ENCODE measurements at regions not wholly inside any gene's neighbourhood (a gene's known extent, or its start where the extent isn't known, plus 50 kb on each side); places are given as distances from the start of the nearest gene placed in this dataset.

- Histone ChIP-seq H3K9ac (ENCODE audit: low read depth in 1 of 2, low read length in 2 of 2) (no peak overlapping the region), H3K4me3 (ENCODE audit: low read depth in 1 of 2, low read length in 2 of 2) (no peak overlapping the region), H3K27ac (ENCODE audit: low read depth, low read length) (no peak overlapping the region), H3K9me3 (ENCODE audit: control insufficient read depth in 1 of 2, low read length in 2 of 2) (no peaks in the 10 kb centered on the region), H3K4me1 (ENCODE audit: control insufficient read depth in 1 of 2, insufficient read depth in 2 of 2, low read length in 2 of 2) (no peaks in the 10 kb centered on the region), H3K36me3 (ENCODE audit: control insufficient read depth in 1 of 2, insufficient read depth in 2 of 2, low read length in 2 of 2) (no peaks in the 10 kb centered on the region), H3K27me3 (ENCODE audit: control insufficient read depth in 1 of 2, insufficient read depth in 2 of 2, low read length in 2 of 2) (no peaks in the 10 kb centered on the region)
Observed at GRCh38 chr15:62343397-62343796, 178.3 kb upstream of the C2CD4B start.

- H3K9ac ChIP-seq (ENCODE audit: low read depth in 1 of 2, low read length in 2 of 2), result peak overlapping the region in 1 of 2 donors; percentile 39
- peak overlapping the region in 1 of 2 donors; percentile 65 for H3K4me3 ChIP-seq (ENCODE audit: low read depth in 1 of 2, low read length in 2 of 2)
- H3K27me3 ChIP-seq (ENCODE audit: control insufficient read depth in 1 of 2, insufficient read depth in 2 of 2, low read length in 2 of 2), result no peaks in the 10 kb centered on the region
- H3K36me3 ChIP-seq (ENCODE audit: control insufficient read depth in 1 of 2, insufficient read depth in 2 of 2, low read length in 2 of 2), result no peaks in the 10 kb centered on the region
- no peaks in the 10 kb centered on the region for H3K9me3 ChIP-seq (ENCODE audit: control insufficient read depth in 1 of 2, low read length in 2 of 2)
- no peak overlapping the region for H3K27ac ChIP-seq (ENCODE audit: low read depth, low read length)
- no peaks in the 10 kb centered on the region for H3K4me1 ChIP-seq (ENCODE audit: control insufficient read depth in 1 of 2, insufficient read depth in 2 of 2, low read length in 2 of 2)
Observed at GRCh38 chr15:62344806-62345539, 179.9 kb upstream of the C2CD4B start.

- no peak overlapping the region for H3K4me3 ChIP-seq (ENCODE audit: low read depth in 1 of 2, low read length in 2 of 2)
- no peak overlapping the region for H3K27ac ChIP-seq (ENCODE audit: low read depth, low read length)
Observed at GRCh38 chr15:62346168-62346567, 181.1 kb upstream of the C2CD4B start.

GRCh38 chr15:62348118-62348517, 183.0 kb upstream of the C2CD4B start:
- no peak overlapping the region for H3K4me3 ChIP-seq (ENCODE audit: low read depth in 1 of 2, low read length in 2 of 2)
- no peak overlapping the region for H3K9ac ChIP-seq (ENCODE audit: low read depth in 1 of 2, low read length in 2 of 2)
- no peaks in the 10 kb centered on the region for H3K36me3 ChIP-seq (ENCODE audit: control insufficient read depth in 1 of 2, insufficient read depth in 2 of 2, low read length in 2 of 2)
- H3K9me3 ChIP-seq (ENCODE audit: control insufficient read depth in 1 of 2, low read length in 2 of 2), result no peaks in the 10 kb centered on the region
- no peaks in the 10 kb centered on the region for H3K4me1 ChIP-seq (ENCODE audit: control insufficient read depth in 1 of 2, insufficient read depth in 2 of 2, low read length in 2 of 2)
- no peak overlapping the region for H3K27ac ChIP-seq (ENCODE audit: low read depth, low read length)
- H3K27me3 ChIP-seq (ENCODE audit: control insufficient read depth in 1 of 2, insufficient read depth in 2 of 2, low read length in 2 of 2), result no peaks in the 10 kb centered on the region

More at GRCh38 chr15:62346168-62346567, 181.1 kb upstream of the C2CD4B start:
- H3K27me3 ChIP-seq (ENCODE audit: control insufficient read depth in 1 of 2, insufficient read depth in 2 of 2, low read length in 2 of 2), result no peaks in the 10 kb centered on the region
- no peaks in the 10 kb centered on the region for H3K9me3 ChIP-seq (ENCODE audit: control insufficient read depth in 1 of 2, low read length in 2 of 2)
- H3K36me3 ChIP-seq (ENCODE audit: control insufficient read depth in 1 of 2, insufficient read depth in 2 of 2, low read length in 2 of 2), result no peaks in the 10 kb centered on the region
- no peak overlapping the region for H3K9ac ChIP-seq (ENCODE audit: low read depth in 1 of 2, low read length in 2 of 2)
- H3K4me1 ChIP-seq (ENCODE audit: control insufficient read depth in 1 of 2, insufficient read depth in 2 of 2, low read length in 2 of 2), result no peaks in the 10 kb centered on the region

- Histone ChIP-seq H3K9ac (ENCODE audit: low read depth in 1 of 2, low read length in 2 of 2) (no peak overlapping the region), H3K9me3 (ENCODE audit: control insufficient read depth in 1 of 2, low read length in 2 of 2) (no peaks in the 10 kb centered on the region), H3K4me3 (ENCODE audit: low read depth in 1 of 2, low read length in 2 of 2) (no peak overlapping the region), H3K36me3 (ENCODE audit: control insufficient read depth in 1 of 2, insufficient read depth in 2 of 2, low read length in 2 of 2) (no peaks in the 10 kb centered on the region), H3K27ac (ENCODE audit: low read depth, low read length) (no peak overlapping the region), H3K27me3 (ENCODE audit: control insufficient read depth in 1 of 2, insufficient read depth in 2 of 2, low read length in 2 of 2) (no peaks in the 10 kb centered on the region), H3K4me1 (ENCODE audit: control insufficient read depth in 1 of 2, insufficient read depth in 2 of 2, low read length in 2 of 2) (no peaks in the 10 kb centered on the region)
Observed at GRCh38 chr15:62348623-62349022, 183.5 kb upstream of the C2CD4B start.

- Histone ChIP-seq H3K27me3 (ENCODE audit: control insufficient read depth in 1 of 2, insufficient read depth in 2 of 2, low read length in 2 of 2) (no peaks in the 10 kb centered on the region), H3K9me3 (ENCODE audit: control insufficient read depth in 1 of 2, low read length in 2 of 2) (no peaks in the 10 kb centered on the region), H3K36me3 (ENCODE audit: control insufficient read depth in 1 of 2, insufficient read depth in 2 of 2, low read length in 2 of 2) (no peaks in the 10 kb centered on the region), H3K4me1 (ENCODE audit: control insufficient read depth in 1 of 2, insufficient read depth in 2 of 2, low read length in 2 of 2) (no peaks in the 10 kb centered on the region), H3K4me3 (ENCODE audit: low read depth in 1 of 2, low read length in 2 of 2) (no peak overlapping the region), H3K27ac (ENCODE audit: low read depth, low read length) (no peak overlapping the region), H3K9ac (ENCODE audit: low read depth in 1 of 2, low read length in 2 of 2) (no peak overlapping the region)
Observed at GRCh38 chr15:62352817-62353216, 187.7 kb upstream of the C2CD4B start.

- no peak overlapping the region for H3K4me3 ChIP-seq (ENCODE audit: low read depth in 1 of 2, low read length in 2 of 2)
- no peaks in the 10 kb centered on the region for H3K4me1 ChIP-seq (ENCODE audit: control insufficient read depth in 1 of 2, insufficient read depth in 2 of 2, low read length in 2 of 2)
- no peak overlapping the region for H3K27ac ChIP-seq (ENCODE audit: low read depth, low read length)
- no peaks in the 10 kb centered on the region for H3K36me3 ChIP-seq (ENCODE audit: control insufficient read depth in 1 of 2, insufficient read depth in 2 of 2, low read length in 2 of 2)
- no peaks in the 10 kb centered on the region for H3K9me3 ChIP-seq (ENCODE audit: control insufficient read depth in 1 of 2, low read length in 2 of 2)
- H3K27me3 ChIP-seq (ENCODE audit: control insufficient read depth in 1 of 2, insufficient read depth in 2 of 2, low read length in 2 of 2), result no peaks in the 10 kb centered on the region
- H3K9ac ChIP-seq (ENCODE audit: low read depth in 1 of 2, low read length in 2 of 2), result no peak overlapping the region
Observed at GRCh38 chr15:62357431-62357830, 192.3 kb upstream of the C2CD4B start.

- Histone ChIP-seq H3K27ac (ENCODE audit: low read depth, low read length) (no peak overlapping the region), H3K9ac (ENCODE audit: low read depth in 1 of 2, low read length in 2 of 2) (no peak overlapping the region), H3K4me1 (ENCODE audit: control insufficient read depth in 1 of 2, insufficient read depth in 2 of 2, low read length in 2 of 2) (no peaks in the 10 kb centered on the region), H3K9me3 (ENCODE audit: control insufficient read depth in 1 of 2, low read length in 2 of 2) (no peaks in the 10 kb centered on the region), H3K27me3 (ENCODE audit: control insufficient read depth in 1 of 2, insufficient read depth in 2 of 2, low read length in 2 of 2) (no peaks in the 10 kb centered on the region), H3K4me3 (ENCODE audit: low read depth in 1 of 2, low read length in 2 of 2) (no peak overlapping the region), H3K36me3 (ENCODE audit: control insufficient read depth in 1 of 2, insufficient read depth in 2 of 2, low read length in 2 of 2) (no peaks in the 10 kb centered on the region)
Observed at GRCh38 chr15:62359416-62359815, 194.3 kb upstream of the C2CD4B start.

GRCh38 chr15:62360332-62361097, 195.4 kb upstream of the C2CD4B start:
- Histone ChIP-seq H3K27ac (ENCODE audit: low read depth, low read length) (no peak overlapping the region), H3K36me3 (ENCODE audit: control insufficient read depth in 1 of 2, insufficient read depth in 2 of 2, low read length in 2 of 2) (no peaks in the 10 kb centered on the region), H3K4me3 (ENCODE audit: low read depth in 1 of 2, low read length in 2 of 2) (no peak overlapping the region), H3K9me3 (ENCODE audit: control insufficient read depth in 1 of 2, low read length in 2 of 2) (no peaks in the 10 kb centered on the region), H3K9ac (ENCODE audit: low read depth in 1 of 2, low read length in 2 of 2) (no peak overlapping the region), H3K27me3 (ENCODE audit: control insufficient read depth in 1 of 2, insufficient read depth in 2 of 2, low read length in 2 of 2) (no peaks in the 10 kb centered on the region), H3K4me1 (ENCODE audit: control insufficient read depth in 1 of 2, insufficient read depth in 2 of 2, low read length in 2 of 2) (no peaks in the 10 kb centered on the region)

GRCh38 chr15:62362144-62362543, 197.1 kb upstream of the C2CD4B start:
- H3K9me3 ChIP-seq (ENCODE audit: control insufficient read depth in 1 of 2, low read length in 2 of 2), result no peaks in the 10 kb centered on the region
- no peak overlapping the region for H3K4me3 ChIP-seq (ENCODE audit: low read depth in 1 of 2, low read length in 2 of 2)
- no peaks in the 10 kb centered on the region for H3K36me3 ChIP-seq (ENCODE audit: control insufficient read depth in 1 of 2, insufficient read depth in 2 of 2, low read length in 2 of 2)
- H3K9ac ChIP-seq (ENCODE audit: low read depth in 1 of 2, low read length in 2 of 2), result no peak overlapping the region
- H3K27ac ChIP-seq (ENCODE audit: low read depth, low read length), result no peak overlapping the region
- H3K4me1 ChIP-seq (ENCODE audit: control insufficient read depth in 1 of 2, insufficient read depth in 2 of 2, low read length in 2 of 2), result no peaks in the 10 kb centered on the region
- H3K27me3 ChIP-seq (ENCODE audit: control insufficient read depth in 1 of 2, insufficient read depth in 2 of 2, low read length in 2 of 2), result no peaks in the 10 kb centered on the region
